ENCODE measurements at regions not wholly inside any gene's neighbourhood (a gene's known extent, or its start where the extent isn't known, plus 50 kb on each side); places are given as distances from the start of the nearest gene placed in this dataset.
A peak's percentile ranks its signal among the peaks of the same experiment; 100 is the strongest.
"Not testable (repeated sequence)": the region's sequence is repeated elsewhere in the genome, so short reads cannot be mapped to it uniquely, and the experiment has no call there.

- DNase-seq (ENCODE audit: low read depth in 1 of 2, low spot score in 1 of 2): no peak
Observed at GRCh38 chr12:89072294-89073026, 279.8 kb downstream of the DUSP6 start.

- DNase-seq (ENCODE audit: low read depth in 1 of 2, low spot score in 1 of 2): no peak
Observed at GRCh38 chr12:89070603-89071002, 281.7 kb downstream of the DUSP6 start.

- DNase-seq (ENCODE audit: low read depth in 1 of 2, low spot score in 1 of 2): no peak
Observed at GRCh38 chr12:89069431-89069830, 282.9 kb downstream of the DUSP6 start.

GRCh38 chr12:89067421-89068187 lies 284.7 kb downstream of the DUSP6 start:
- DNase-seq (ENCODE audit: low read depth in 1 of 2, low spot score in 1 of 2): no peak

GRCh38 chr12:89064780-89065179 lies 287.5 kb downstream of the DUSP6 start:
- DNase-seq (ENCODE audit: low read depth in 1 of 2, low spot score in 1 of 2): no peak

- no peak for DNase-seq (ENCODE audit: low read depth in 1 of 2, low spot score in 1 of 2)
Observed at GRCh38 chr12:89064151-89064550, 288.1 kb downstream of the DUSP6 start.

- no peak for DNase-seq (ENCODE audit: low read depth in 1 of 2, low spot score in 1 of 2)
Observed at GRCh38 chr12:89062996-89063395, 289.3 kb downstream of the DUSP6 start.

- no peak for DNase-seq (ENCODE audit: low read depth in 1 of 2, low spot score in 1 of 2)
Observed at GRCh38 chr12:89059721-89060541, 292.4 kb downstream of the DUSP6 start.

GRCh38 chr12:89059056-89059455 lies 293.2 kb downstream of the DUSP6 start:
- no peak for DNase-seq (ENCODE audit: low read depth in 1 of 2, low spot score in 1 of 2)

GRCh38 chr12:89058402-89058801 lies 293.9 kb downstream of the DUSP6 start:
- no peak for DNase-seq (ENCODE audit: low read depth in 1 of 2, low spot score in 1 of 2)

GRCh38 chr12:89053817-89054216 lies 298.5 kb downstream of the DUSP6 start:
- DNase-seq (ENCODE audit: low read depth in 1 of 2, low spot score in 1 of 2): not testable (repeated sequence)

- DNase-seq (ENCODE audit: low read depth in 1 of 2, low spot score in 1 of 2): no peak
Observed at GRCh38 chr12:89051065-89051677, 301.1 kb downstream of the DUSP6 start.

- no peak for DNase-seq (ENCODE audit: low read depth in 1 of 2, low spot score in 1 of 2)
Observed at GRCh38 chr12:89047856-89048418, 304.4 kb downstream of the DUSP6 start.

- no peak for DNase-seq (ENCODE audit: low read depth in 1 of 2, low spot score in 1 of 2)
Observed at GRCh38 chr12:89041078-89041477, 311.2 kb downstream of the DUSP6 start.

GRCh38 chr12:89040146-89040964 lies 311.9 kb downstream of the DUSP6 start:
- DNase-seq (ENCODE audit: low read depth in 1 of 2, low spot score in 1 of 2): peak; percentile 36 to 63

- no peak for DNase-seq (ENCODE audit: low read depth in 1 of 2, low spot score in 1 of 2)
Observed at GRCh38 chr12:89038831-89039512, 313.3 kb downstream of the DUSP6 start.

GRCh38 chr12:89033062-89033461 lies 319.2 kb downstream of the DUSP6 start:
- DNase-seq (ENCODE audit: low read depth in 1 of 2, low spot score in 1 of 2): no peak

- no peak for DNase-seq (ENCODE audit: low read depth in 1 of 2, low spot score in 1 of 2)
Observed at GRCh38 chr12:89029961-89030360, 322.3 kb downstream of the DUSP6 start.

GRCh38 chr12:89024580-89024979 lies 327.7 kb downstream of the DUSP6 start:
- DNase-seq (ENCODE audit: low read depth in 1 of 2, low spot score in 1 of 2): no peak
